GM23248 (cell line): ENCODE measurements at regions not wholly inside any gene's neighbourhood (a gene's known extent, or its start where the extent isn't known, plus 50 kb on each side); places are given as distances from the start of the nearest gene placed in this dataset.

ENCODE experiments used
- DNase-seq: peaks from one replicate; pipeline ENCODE4 v3.0.0-alpha.2; 2015
- H2AFZ ChIP-seq: fragments of 200-600 bp; sonication (generic); 2 replicates; pipeline ENCODE4 v1.6.1; 2016; ENCODE audit warnings: antibody characterized with exemption
- H3F3A ChIP-seq: fragments of 200-600 bp; sonication (generic); 2 replicates; pipeline ENCODE4 v1.6.1; 2016; ENCODE audit warnings: mild to moderate bottlenecking, antibody characterized with exemption, mixed run types; ENCODE audit not compliant: insufficient read depth
- H3K27ac ChIP-seq: fragments of 200-600 bp; sonication (generic); 2 replicates; pipeline ENCODE4 v1.5.1; 2016; ENCODE audit warnings: mild to moderate bottlenecking
- H3K27me3 ChIP-seq: fragments of 200-600 bp; sonication (generic); replicated peaks from 2 replicates; pipeline ENCODE4 v1.6.1; 2016; ENCODE audit warnings: mild to moderate bottlenecking; ENCODE audit not compliant: insufficient read depth
- H3K36me3 ChIP-seq: fragments of 200-600 bp; sonication (generic); 2 replicates; pipeline ENCODE4 v1.6.1; 2016; ENCODE audit warnings: low read depth, mild to moderate bottlenecking
- H3K4me1 ChIP-seq: fragments of 200-600 bp; sonication (generic); 2 replicates; pipeline ENCODE4 v1.6.1; 2016; ENCODE audit warnings: mild to moderate bottlenecking; ENCODE audit not compliant: insufficient read depth
- H3K4me2 ChIP-seq: fragments of 200-600 bp; sonication (generic); one replicate; pipeline ENCODE4 v1.6.1; 2016; ENCODE audit warnings: mild to moderate bottlenecking; ENCODE audit not compliant: unreplicated experiment
- H3K4me3 ChIP-seq: fragments of 200-600 bp; sonication (generic); 2 replicates; pipeline ENCODE4 v1.5.1; 2016; ENCODE audit warnings: mild to moderate bottlenecking
- H3K79me2 ChIP-seq: fragments of 200-600 bp; sonication (generic); 2 replicates; pipeline ENCODE4 v1.6.1; 2016; ENCODE audit warnings: mild to moderate bottlenecking; ENCODE audit not compliant: insufficient read depth
- H3K9ac ChIP-seq: fragments of 200-600 bp; sonication (generic); 2 replicates; pipeline ENCODE4 v1.6.1; 2016; ENCODE audit warnings: mild to moderate bottlenecking
- H3K9me2 ChIP-seq: fragments of 200-600 bp; sonication (generic); 2 replicates; pipeline ENCODE4 v1.6.1; 2016; ENCODE audit warnings: mixed run types, mild to moderate bottlenecking, moderate library complexity; ENCODE audit not compliant: insufficient read depth
- H3K9me3 ChIP-seq: fragments of 200-600 bp; sonication (generic); one replicate; pipeline ENCODE4 v1.6.1; 2017; ENCODE audit warnings: low read depth
- H4K20me1 ChIP-seq: fragments of 200-600 bp; sonication (generic); 2 replicates; pipeline ENCODE4 v1.6.0; 2016; ENCODE audit not compliant: insufficient read depth
- EZH2 ChIP-seq: fragments of 200-600 bp; sonication (generic); IDR thresholded peaks from 2 replicates; pipeline ENCODE4 v1.6.1; 2018; ENCODE audit warnings: antibody characterized with exemption, mild to moderate bottlenecking; ENCODE audit not compliant: insufficient read depth, poor library complexity, severe bottlenecking
- EZH2phosphoT487 ChIP-seq: fragments of 200-600 bp; sonication (generic); IDR thresholded peaks from 2 replicates; pipeline ENCODE4 v1.6.1; 2018; ENCODE audit warnings: antibody characterized with exemption, moderate library complexity, mild to moderate bottlenecking, low read depth; ENCODE audit not compliant: insufficient read depth
- WGBS, 2 experiments: methylation state at CpG; one replicate each; pipeline ENCODE4 v1.1.6; 2015 to 2017; ENCODE audit warnings: low lambda C conversion rate in 2 of 2, low coverage in 1 of 2; ENCODE audit errors: missing lambda C conversion rate in 2 of 2; 5-methylcytosine and 5-hydroxymethylcytosine counted together
- in situ Hi-C: fragments of 300-500 bp; cut with MboI; formaldehyde crosslinking; loops from 2 replicates; pipeline ENCODE4 v1.15.0; 2020

DNA sequence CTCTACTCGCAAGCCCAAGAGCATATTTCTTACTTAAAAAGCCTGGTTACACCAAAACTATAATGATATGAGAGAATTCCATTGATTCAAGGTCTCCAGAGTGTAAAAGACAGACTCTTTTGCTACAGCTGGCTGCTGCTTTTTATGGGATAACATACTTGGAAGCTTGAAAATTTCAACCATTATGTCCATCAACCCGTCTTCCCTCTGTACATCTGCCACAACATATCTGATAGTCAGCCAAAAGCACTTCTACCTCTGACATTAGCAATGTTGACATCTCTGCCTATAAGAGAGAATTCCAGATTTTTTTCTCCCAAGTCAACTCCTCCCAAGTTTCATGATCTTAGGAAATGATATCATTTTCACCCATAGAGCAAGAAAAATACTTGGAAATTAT, 54.4 kb upstream of the IQCM start:
- TF ChIP-seq EZH2phosphoT487 (no peak), EZH2 (no peak)
- no peak overlapping the region for H3K27ac ChIP-seq
- H3F3A ChIP-seq: no peaks in the 10 kb centered on the region
- H4K20me1 ChIP-seq: no peaks in the 10 kb centered on the region
- H3K4me1 ChIP-seq: peaks cover 5% of the 10 kb centered on the region
- H3K4me2 ChIP-seq: no peak overlapping the region
- WGBS, 2 experiments: 82 to 87% methylated on average over 2 of the region's 2 CpGs
- no peaks in the 10 kb centered on the region for H3K9me3 ChIP-seq
- no peaks in the 10 kb centered on the region for H3K27me3 ChIP-seq
- H3K4me3 ChIP-seq: no peak overlapping the region
- no peaks in the 10 kb centered on the region for H3K79me2 ChIP-seq
- no peak overlapping the region for H3K9ac ChIP-seq
- H3K9me2 ChIP-seq: no peaks in the 10 kb centered on the region
- in situ Hi-C loops: no loop called here
- H2AFZ ChIP-seq: no peak overlapping the region
- DNase-seq: no peak
- no peaks in the 10 kb centered on the region for H3K36me3 ChIP-seq

- in situ Hi-C loops: loop anchor here (25.0 kb wide), 1 partner anchor 869 kb away; no protein-coding TSS in a partner anchor
- Histone ChIP-seq H3K79me2 (no peaks in the 10 kb centered on the region), H3K4me2 (no peak overlapping the region), H3K36me3 (no peaks in the 10 kb centered on the region), H3K4me1 (peaks cover 35% of the 10 kb centered on the region), H4K20me1 (no peaks in the 10 kb centered on the region), H3K9me2 (0 out of 2 replicates have a peak, but pooled peaks cover 4% of the 10 kb centered on the region), H3K9ac (no peak overlapping the region), H3K9me3 (no peaks in the 10 kb centered on the region), H3K27me3 (no peaks in the 10 kb centered on the region), H3F3A (peaks cover 30% of the 10 kb centered on the region), H3K4me3 (no peak overlapping the region), H3K27ac (no peak overlapping the region), H2AFZ (no peak overlapping the region)
- WGBS, 2 experiments: 93 to 97% methylated on average over 1 of the region's 1 CpG
- TF ChIP-seq EZH2phosphoT487: no peak
- no peak for TF ChIP-seq EZH2
- DNase-seq: no peak
Observed at GRCh38 chr4:149881744-149882143, 66.1 kb upstream of the IQCM start.

GRCh38 chr4:149882251-149882650, 66.6 kb upstream of the IQCM start:
- H3F3A ChIP-seq: peaks cover 30% of the 10 kb centered on the region
- H3K9ac ChIP-seq: no peak overlapping the region
- no peaks in the 10 kb centered on the region for H4K20me1 ChIP-seq
- H3K9me3 ChIP-seq: no peaks in the 10 kb centered on the region
- no peaks in the 10 kb centered on the region for H3K27me3 ChIP-seq
- no peak overlapping the region for H3K27ac ChIP-seq
- H3K9me2 ChIP-seq: 0 out of 2 replicates have a peak, but pooled peaks cover 4% of the 10 kb centered on the region
- peaks cover 39% of the 10 kb centered on the region for H3K4me1 ChIP-seq
- H3K4me2 ChIP-seq: no peak overlapping the region
- no peak for DNase-seq
- H3K36me3 ChIP-seq: no peaks in the 10 kb centered on the region
- 89 to 95% methylated on average over 1 of the region's 1 CpG for WGBS, 2 experiments
- H3K79me2 ChIP-seq: no peaks in the 10 kb centered on the region
- no peak overlapping the region for H3K4me3 ChIP-seq
- in situ Hi-C loops: loop anchor here (25.0 kb wide), 1 partner anchor 870 kb away; no protein-coding TSS in a partner anchor
- no peak for TF ChIP-seq EZH2
- no peak for TF ChIP-seq EZH2phosphoT487
- H2AFZ ChIP-seq: no peak overlapping the region

- H3K79me2 ChIP-seq: no peaks in the 10 kb centered on the region
- 0 out of 2 replicates have a peak, but pooled peaks cover 4% of the 10 kb centered on the region for H3K9me2 ChIP-seq
- WGBS, 2 experiments: 14 to 15% methylated on average over 6 of the region's 6 CpGs
- H2AFZ ChIP-seq: peak overlapping the region; percentile 8; the same call in 1 of the 2 replicates
- DNase-seq: peak; percentile 72
- peak overlapping the region; percentile 15; the same call in 1 of the 2 replicates for H3K27ac ChIP-seq
- H3K4me3 ChIP-seq: no peak overlapping the region
- no peaks in the 10 kb centered on the region for H3K27me3 ChIP-seq
- in situ Hi-C loops: loop anchor here (25.0 kb wide), 1 partner anchor 872 kb away; no protein-coding TSS in a partner anchor
- H3F3A ChIP-seq: peaks cover 30% of the 10 kb centered on the region
- H3K4me2 ChIP-seq: peak overlapping the region; percentile 37
- no peaks in the 10 kb centered on the region for H3K36me3 ChIP-seq
- no peak for TF ChIP-seq EZH2phosphoT487
- TF ChIP-seq EZH2: no peak
- no peaks in the 10 kb centered on the region for H3K9me3 ChIP-seq
- H3K9ac ChIP-seq: no peak overlapping the region
- peaks cover 39% of the 10 kb centered on the region for H3K4me1 ChIP-seq
- H4K20me1 ChIP-seq: no peaks in the 10 kb centered on the region
Observed at GRCh38 chr4:149884046-149884445, 68.4 kb upstream of the IQCM start.
